Epithelial cell of proximal tubule (primary cell): ENCODE measurements at regions not wholly inside any gene's neighbourhood (a gene's known extent, or its start where the extent isn't known, plus 50 kb on each side); places are given as distances from the start of the nearest gene placed in this dataset.
"Not testable (repeated sequence)": the region's sequence is repeated elsewhere in the genome, so short reads cannot be mapped to it uniquely, and the experiment has no call there.

Source experiments
- DNase-seq: peaks from one replicate; pipeline ENCODE4 v3.0.0-alpha.2; 2011; ENCODE audit warnings: low read depth
- H3K4me3 ChIP-seq: 2 replicates; pipeline ENCODE4 v1.5.1; 2011; ENCODE audit warnings: low read depth, mild to moderate bottlenecking, low read length
- TF ChIP-seq, protein P1 (sequence below): conservative IDR thresholded peaks from 2 replicates; pipeline ENCODE4 v1.5.1; 2012; ENCODE audit warnings: low read depth, mild to moderate bottlenecking, low read length

- TF ChIP-seq, protein P1, sequence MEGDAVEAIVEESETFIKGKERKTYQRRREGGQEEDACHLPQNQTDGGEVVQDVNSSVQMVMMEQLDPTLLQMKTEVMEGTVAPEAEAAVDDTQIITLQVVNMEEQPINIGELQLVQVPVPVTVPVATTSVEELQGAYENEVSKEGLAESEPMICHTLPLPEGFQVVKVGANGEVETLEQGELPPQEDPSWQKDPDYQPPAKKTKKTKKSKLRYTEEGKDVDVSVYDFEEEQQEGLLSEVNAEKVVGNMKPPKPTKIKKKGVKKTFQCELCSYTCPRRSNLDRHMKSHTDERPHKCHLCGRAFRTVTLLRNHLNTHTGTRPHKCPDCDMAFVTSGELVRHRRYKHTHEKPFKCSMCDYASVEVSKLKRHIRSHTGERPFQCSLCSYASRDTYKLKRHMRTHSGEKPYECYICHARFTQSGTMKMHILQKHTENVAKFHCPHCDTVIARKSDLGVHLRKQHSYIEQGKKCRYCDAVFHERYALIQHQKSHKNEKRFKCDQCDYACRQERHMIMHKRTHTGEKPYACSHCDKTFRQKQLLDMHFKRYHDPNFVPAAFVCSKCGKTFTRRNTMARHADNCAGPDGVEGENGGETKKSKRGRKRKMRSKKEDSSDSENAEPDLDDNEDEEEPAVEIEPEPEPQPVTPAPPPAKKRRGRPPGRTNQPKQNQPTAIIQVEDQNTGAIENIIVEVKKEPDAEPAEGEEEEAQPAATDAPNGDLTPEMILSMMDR: no peak
- no peak overlapping the region for H3K4me3 ChIP-seq
- peak; percentile 10 for DNase-seq
These were observed 108.2 kb upstream of the SLC35F3 start for GRCh38 chr1:233796146-233796783.

- no peak overlapping the region for H3K4me3 ChIP-seq
These were observed 101.9 kb upstream of the SLC35F3 start for GRCh38 chr1:233802611-233803010.

DNA sequence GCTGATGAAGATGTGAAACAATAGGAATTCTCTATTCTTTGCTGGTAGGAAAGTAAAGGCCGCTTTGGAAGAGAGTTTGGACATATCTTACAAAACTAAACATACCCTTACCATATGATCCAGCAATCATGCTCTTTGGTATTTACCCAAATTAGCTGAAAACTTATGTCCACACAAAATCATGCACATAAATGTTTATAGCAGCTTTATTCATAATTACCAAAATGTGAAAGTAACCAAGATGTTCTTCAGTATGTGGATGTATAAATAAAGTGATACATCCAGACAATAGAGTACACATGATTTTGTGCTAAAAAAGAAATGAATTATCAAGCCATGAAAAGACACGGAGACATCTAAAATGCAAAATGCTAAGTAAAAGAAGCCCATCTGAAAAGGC, 98.7 kb upstream of the SLC35F3 start:
- TF ChIP-seq, protein P1: no peak
- no peak for DNase-seq
- no peak overlapping the region for H3K4me3 ChIP-seq

More at GRCh38 chr1:233802611-233803010, 101.9 kb upstream of the SLC35F3 start:
- DNase-seq: no peak
- TF ChIP-seq, protein P1: no peak

- H3K4me3 ChIP-seq: no peak overlapping the region
- TF ChIP-seq, protein P1: no peak
- DNase-seq: no peak
These were observed 89.1 kb upstream of the SLC35F3 start for GRCh38 chr1:233815357-233815756.

DNA sequence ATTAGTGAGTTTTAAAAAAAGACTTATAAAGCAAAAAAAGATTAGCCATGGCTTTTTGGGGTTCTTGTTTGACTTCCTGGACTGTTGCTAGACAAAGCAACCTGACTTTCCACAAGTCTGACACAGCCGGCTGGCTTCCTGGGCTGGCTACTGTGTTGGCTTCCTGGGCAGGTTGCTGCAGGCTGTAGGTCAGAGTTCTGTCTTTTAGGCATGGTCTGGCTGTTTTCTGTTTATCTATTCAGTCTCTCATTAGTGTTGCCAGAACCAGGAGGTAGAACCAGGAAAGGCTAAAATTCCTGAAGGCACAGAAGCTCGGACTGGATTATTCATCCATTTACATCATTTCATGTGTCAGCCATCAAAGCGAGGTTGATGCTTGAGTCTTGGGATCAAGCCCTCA, 88.6 kb upstream of the SLC35F3 start:
- TF ChIP-seq, protein P1: no peak
- H3K4me3 ChIP-seq: no peak overlapping the region
- peak; percentile 16 for DNase-seq

- no peak overlapping the region for H3K4me3 ChIP-seq
- TF ChIP-seq, protein P1: no peak
- no peak for DNase-seq
These were observed 88.1 kb upstream of the SLC35F3 start for GRCh38 chr1:233816348-233816747.

DNA sequence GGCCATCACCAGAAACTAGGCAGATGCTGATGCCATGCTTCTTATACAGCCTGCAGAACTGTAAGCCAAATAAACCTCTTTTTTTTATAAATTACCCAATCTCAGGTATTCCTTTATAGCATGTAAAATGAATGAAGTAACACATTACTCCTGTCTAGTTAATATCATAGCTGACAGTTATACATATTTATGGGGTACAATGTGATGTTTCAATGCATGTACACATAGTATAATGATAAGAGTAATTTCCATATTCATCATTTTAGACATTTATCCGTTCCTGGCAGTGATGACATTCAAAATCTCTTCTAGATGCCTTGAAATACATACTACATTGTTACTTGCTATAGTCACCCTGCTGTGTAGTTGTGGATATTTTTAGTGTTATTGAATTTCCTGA, 85.4 kb upstream of the SLC35F3 start:
- TF ChIP-seq, protein P1: no peak
- H3K4me3 ChIP-seq: no peak overlapping the region
- DNase-seq: no peak

DNA sequence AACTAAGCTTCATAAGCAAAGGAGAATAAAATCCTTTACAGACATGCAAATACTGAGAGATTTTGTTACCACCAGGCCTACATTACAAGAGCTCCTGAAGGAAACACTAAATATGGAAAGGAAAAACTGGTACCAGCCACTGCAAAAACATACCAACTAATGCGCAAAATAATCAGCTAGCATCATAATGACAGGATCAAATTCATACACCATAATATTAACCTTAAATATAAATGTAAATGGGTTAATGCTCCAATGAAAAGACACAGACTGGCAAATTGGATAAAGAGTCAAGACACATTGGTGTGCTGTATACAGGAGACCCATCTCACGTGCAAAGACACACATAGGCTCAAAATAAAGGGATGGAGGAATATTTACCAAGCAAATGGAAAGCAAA, 80.3 kb upstream of the SLC35F3 start:
- DNase-seq, H3K4me3 ChIP-seq: not testable (repeated sequence)

DNA sequence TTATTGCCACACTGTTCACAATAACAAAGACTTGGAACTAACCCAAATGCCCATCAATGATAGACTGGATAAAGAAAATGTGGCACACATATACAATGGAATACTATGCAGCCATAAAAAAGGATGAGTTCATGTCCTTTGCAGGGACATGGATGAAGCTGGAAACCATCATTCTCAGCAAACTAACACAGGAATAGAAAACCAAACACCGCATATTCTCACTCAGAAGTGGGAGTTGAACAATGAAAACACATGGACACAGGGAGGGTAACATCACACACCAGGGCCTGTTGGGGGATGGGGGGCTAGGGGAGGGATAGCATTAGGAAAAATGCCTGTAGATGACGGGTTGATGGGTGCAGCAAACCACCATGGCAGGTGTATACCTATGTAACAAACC, 76.5 kb upstream of the SLC35F3 start:
- not testable (repeated sequence) for H3K4me3 ChIP-seq, DNase-seq
